Dendritic cell treated with granulocyte-macrophage colony-stimulating factor and Interleukin-4, amounts not matched to agents 40 ng/mL and 50 ng/mL, for 4 days (primary cell): ENCODE measurements at regions not wholly inside any gene's neighbourhood (a gene's known extent, or its start where the extent isn't known, plus 50 kb on each side); places are given as distances from the start of the nearest gene placed in this dataset.
"Not testable (repeated sequence)": the region's sequence is repeated elsewhere in the genome, so short reads cannot be mapped to it uniquely, and the experiment has no call there.

ENCODE experiments used
- H3K27ac Mint-ChIP-seq: one replicate; pipeline ENCODE4 v1.8.0; 2022; ENCODE audit warnings: mild to moderate bottlenecking, mixed read lengths
- H3K27me3 Mint-ChIP-seq: one replicate; pipeline ENCODE4 v1.8.0; 2022; ENCODE audit warnings: mild to moderate bottlenecking, mixed read lengths
- H3K36me3 Mint-ChIP-seq: one replicate; pipeline ENCODE4 v1.8.0; 2022; ENCODE audit warnings: low read depth, mixed read lengths
- H3K4me1 Mint-ChIP-seq: one replicate; pipeline ENCODE4 v1.8.0; 2022; ENCODE audit warnings: low read depth, mixed read lengths
- H3K4me3 Mint-ChIP-seq: one replicate; pipeline ENCODE4 v1.8.0; 2022; ENCODE audit warnings: mild to moderate bottlenecking, moderate library complexity, mixed read lengths
- H3K9me3 Mint-ChIP-seq: one replicate; pipeline ENCODE4 v1.8.0; 2022; ENCODE audit warnings: mixed read lengths
- intact Hi-C: fragments of 100-400 bp; cut with micrococcal nuclease; formaldehyde crosslinking; loops from one replicate; pipeline ENCODE4 v1.15.0; 2022

- Mint-ChIP-seq H3K4me3 (no peak overlapping the region), H3K4me1 (no peaks in the 10 kb centered on the region), H3K9me3 (peaks cover 9% of the 10 kb centered on the region), H3K36me3 (no peaks in the 10 kb centered on the region), H3K27ac (no peak overlapping the region), H3K27me3 (no peaks in the 10 kb centered on the region)
- intact Hi-C loops = no loop called here
Observed at GRCh38 chr5:101585366-101585765, 682.3 kb upstream of the ST8SIA4 start.

GRCh38 chr5:101580591-101580990 lies 677.5 kb upstream of the ST8SIA4 start:
- Mint-ChIP-seq H3K9me3 (no peaks in the 10 kb centered on the region), H3K27me3 (no peaks in the 10 kb centered on the region), H3K36me3 (no peaks in the 10 kb centered on the region), H3K4me3 (no peak overlapping the region), H3K27ac (no peak overlapping the region), H3K4me1 (no peaks in the 10 kb centered on the region)
- intact Hi-C loops = no loop called here

GRCh38 chr5:101574017-101574416 lies 670.9 kb upstream of the ST8SIA4 start:
- intact Hi-C loops = no loop called here
- no peaks in the 10 kb centered on the region for H3K4me1 Mint-ChIP-seq
- H3K9me3 Mint-ChIP-seq = no peaks in the 10 kb centered on the region
- H3K36me3 Mint-ChIP-seq = no peaks in the 10 kb centered on the region
- no peaks in the 10 kb centered on the region for H3K27me3 Mint-ChIP-seq
- no peak overlapping the region for H3K27ac Mint-ChIP-seq
- H3K4me3 Mint-ChIP-seq = no peak overlapping the region

- intact Hi-C loops = no loop called here
- Mint-ChIP-seq H3K27ac (no peak overlapping the region), H3K27me3 (no peaks in the 10 kb centered on the region), H3K4me3 (no peak overlapping the region), H3K36me3 (no peaks in the 10 kb centered on the region), H3K4me1 (no peaks in the 10 kb centered on the region), H3K9me3 (peaks cover 14% of the 10 kb centered on the region)
Observed at GRCh38 chr5:101561018-101561417, 657.9 kb upstream of the ST8SIA4 start.

- intact Hi-C loops = no loop called here
- no peaks in the 10 kb centered on the region for H3K36me3 Mint-ChIP-seq
- H3K4me1 Mint-ChIP-seq = no peaks in the 10 kb centered on the region
- H3K27ac Mint-ChIP-seq = no peak overlapping the region
- peaks cover 4% of the 10 kb centered on the region for H3K9me3 Mint-ChIP-seq
- no peak overlapping the region for H3K4me3 Mint-ChIP-seq
- H3K27me3 Mint-ChIP-seq = no peaks in the 10 kb centered on the region
Observed at GRCh38 chr5:101543780-101544179, 640.7 kb upstream of the ST8SIA4 start.

GRCh38 chr5:101539315-101539714 lies 636.2 kb upstream of the ST8SIA4 start:
- Mint-ChIP-seq H3K4me1 (no peaks in the 10 kb centered on the region), H3K9me3 (peaks cover 14% of the 10 kb centered on the region), H3K27ac (no peak overlapping the region), H3K4me3 (no peak overlapping the region), H3K36me3 (no peaks in the 10 kb centered on the region), H3K27me3 (no peaks in the 10 kb centered on the region)
- intact Hi-C loops = no loop called here

- no peaks in the 10 kb centered on the region for H3K4me1 Mint-ChIP-seq
- no peak overlapping the region for H3K4me3 Mint-ChIP-seq
- intact Hi-C loops = no loop called here
- no peak overlapping the region for H3K27ac Mint-ChIP-seq
- H3K36me3 Mint-ChIP-seq = no peaks in the 10 kb centered on the region
- H3K27me3 Mint-ChIP-seq = no peaks in the 10 kb centered on the region
- peaks cover 28% of the 10 kb centered on the region for H3K9me3 Mint-ChIP-seq
Observed at GRCh38 chr5:101535626-101536025, 632.5 kb upstream of the ST8SIA4 start.

- intact Hi-C loops = no loop called here
- H3K9me3 Mint-ChIP-seq = peaks cover 38% of the 10 kb centered on the region
- H3K27me3 Mint-ChIP-seq = no peaks in the 10 kb centered on the region
- no peak overlapping the region for H3K4me3 Mint-ChIP-seq
- no peak overlapping the region for H3K27ac Mint-ChIP-seq
- peaks cover 7% of the 10 kb centered on the region for H3K36me3 Mint-ChIP-seq
- no peaks in the 10 kb centered on the region for H3K4me1 Mint-ChIP-seq
Observed at GRCh38 chr5:101534491-101535110, 631.5 kb upstream of the ST8SIA4 start.

GRCh38 chr5:101532430-101532829 lies 629.3 kb upstream of the ST8SIA4 start:
- H3K4me3 Mint-ChIP-seq = no peak overlapping the region
- intact Hi-C loops = no loop called here
- H3K9me3 Mint-ChIP-seq = peaks cover 46% of the 10 kb centered on the region
- H3K4me1 Mint-ChIP-seq = no peaks in the 10 kb centered on the region
- no peaks in the 10 kb centered on the region for H3K27me3 Mint-ChIP-seq
- H3K27ac Mint-ChIP-seq = no peak overlapping the region
- H3K36me3 Mint-ChIP-seq = peaks cover 9% of the 10 kb centered on the region

GRCh38 chr5:101531026-101531425 lies 627.9 kb upstream of the ST8SIA4 start:
- H3K4me1 Mint-ChIP-seq = no peaks in the 10 kb centered on the region
- peaks cover 57% of the 10 kb centered on the region for H3K9me3 Mint-ChIP-seq
- H3K4me3 Mint-ChIP-seq = no peak overlapping the region
- peaks cover 9% of the 10 kb centered on the region for H3K36me3 Mint-ChIP-seq
- no peak overlapping the region for H3K27ac Mint-ChIP-seq
- intact Hi-C loops = no loop called here
- no peaks in the 10 kb centered on the region for H3K27me3 Mint-ChIP-seq

GRCh38 chr5:101529094-101529493 lies 626.0 kb upstream of the ST8SIA4 start:
- not testable (repeated sequence) for H3K4me3 Mint-ChIP-seq

GRCh38 chr5:101520417-101520816 lies 617.3 kb upstream of the ST8SIA4 start:
- Mint-ChIP-seq H3K4me3 (no peak overlapping the region), H3K4me1 (peaks cover 6% of the 10 kb centered on the region), H3K36me3 (no peaks in the 10 kb centered on the region), H3K27me3 (no peaks in the 10 kb centered on the region), H3K9me3 (peaks cover 33% of the 10 kb centered on the region), H3K27ac (no peak overlapping the region)
- intact Hi-C loops = no loop called here

More at GRCh38 chr5:101529094-101529493, 626.0 kb upstream of the ST8SIA4 start:
- H3K27me3 Mint-ChIP-seq, H3K36me3 Mint-ChIP-seq, H3K27ac Mint-ChIP-seq, H3K4me1 Mint-ChIP-seq, intact Hi-C loops: not testable (repeated sequence)
- H3K9me3 Mint-ChIP-seq = peaks cover 65% of the 10 kb centered on the region

GRCh38 chr5:101517795-101518194 lies 614.7 kb upstream of the ST8SIA4 start:
- Mint-ChIP-seq H3K4me1 (peaks cover 6% of the 10 kb centered on the region), H3K27ac (no peak overlapping the region), H3K27me3 (no peaks in the 10 kb centered on the region), H3K9me3 (peaks cover 21% of the 10 kb centered on the region), H3K36me3 (no peaks in the 10 kb centered on the region), H3K4me3 (no peak overlapping the region)
- intact Hi-C loops = no loop called here

- H3K36me3 Mint-ChIP-seq = no peaks in the 10 kb centered on the region
- H3K4me3 Mint-ChIP-seq = no peak overlapping the region
- intact Hi-C loops = no loop called here
- H3K9me3 Mint-ChIP-seq = peaks cover 23% of the 10 kb centered on the region
- peaks cover 6% of the 10 kb centered on the region for H3K4me1 Mint-ChIP-seq
- H3K27ac Mint-ChIP-seq = no peak overlapping the region
- H3K27me3 Mint-ChIP-seq = no peaks in the 10 kb centered on the region
Observed at GRCh38 chr5:101515721-101516120, 612.6 kb upstream of the ST8SIA4 start.

- H3K4me3 Mint-ChIP-seq = no peak overlapping the region
- intact Hi-C loops = no loop called here
Observed at GRCh38 chr5:101505891-101506570, 602.9 kb upstream of the ST8SIA4 start.

More at GRCh38 chr5:101505891-101506570, 602.9 kb upstream of the ST8SIA4 start:
- Mint-ChIP-seq H3K27ac (no peak overlapping the region), H3K36me3 (no peaks in the 10 kb centered on the region), H3K27me3 (no peaks in the 10 kb centered on the region), H3K4me1 (no peaks in the 10 kb centered on the region), H3K9me3 (peaks cover 62% of the 10 kb centered on the region)
